ENCODE measurements at regions not wholly inside any gene's neighbourhood (a gene's known extent, or its start where the extent isn't known, plus 50 kb on each side); places are given as distances from the start of the nearest gene placed in this dataset.

GRCh38 chr18:77981874-77982273 is 732.2 kb downstream of the GALR1 start:
- Histone ChIP-seq H3K9me2 (ENCODE audit: insufficient read depth, low read length) (no peaks in the 10 kb centered on the region), H3K79me2 (replicated peaks; ENCODE audit: insufficient read depth, low read length) (no peaks in the 10 kb centered on the region), H3K9ac (ENCODE audit: low read length) (no peak overlapping the region), H3F3A (ENCODE audit: insufficient read depth, low read length, poor library complexity, severe bottlenecking) (no peaks in the 10 kb centered on the region), H3K4me2 (ENCODE audit: low read length) (no peak overlapping the region), H3K9me3 (ENCODE audit: low read length) (no peaks in the 10 kb centered on the region), H3K27ac (ENCODE audit: low read length) (no peak overlapping the region), H3K27me3 (ENCODE audit: insufficient read depth, low read depth, low read length) (no peaks in the 10 kb centered on the region), H3K36me3 (ENCODE audit: insufficient read depth, low read length) (no peaks in the 10 kb centered on the region), H2AFZ (ENCODE audit: low read depth, low read length) (no peak overlapping the region), H3K4me3 (ENCODE audit: low read length) (no peak overlapping the region), H4K20me1 (ENCODE audit: insufficient read depth) (no peaks in the 10 kb centered on the region)
- no peak for TF ChIP-seq POLR2AphosphoS5 (IDR thresholded peaks at IDR 0.05)
- TF ChIP-seq SMC3 (conservative IDR thresholded peaks at IDR 0.05; ENCODE audit: poor library complexity): no peak
- TF ChIP-seq TAF1 (IDR thresholded peaks at IDR 0.05; ENCODE audit: low read depth): no peak
- no peak for TF ChIP-seq MXI1 (conservative IDR thresholded peaks at IDR 0.05; ENCODE audit: poor library complexity, severe bottlenecking)
- TF ChIP-seq RAD21 (conservative IDR thresholded peaks at IDR 0.05): no peak
- no peak for TF ChIP-seq REST (IDR thresholded peaks at IDR 0.05; ENCODE audit: borderline replicate concordance)
- TF ChIP-seq CTCF (IDR thresholded peaks at IDR 0.05; ENCODE audit: poor library complexity, severe bottlenecking): no peak
- no peak for TF ChIP-seq EP300 (conservative IDR thresholded peaks at IDR 0.05; ENCODE audit: poor library complexity, severe bottlenecking)
- TF ChIP-seq EZH2 (IDR thresholded peaks at IDR 0.05; ENCODE audit: borderline replicate concordance, insufficient read depth, low read length, poor library complexity, severe bottlenecking): no peak

GRCh38 chr18:77983270-77983669 is 733.6 kb downstream of the GALR1 start:
- H3K27ac ChIP-seq (ENCODE audit: low read length): no peak overlapping the region
- H2AFZ ChIP-seq (ENCODE audit: low read depth, low read length): no peak overlapping the region
- H3K4me3 ChIP-seq (ENCODE audit: low read length): no peak overlapping the region
- H3K36me3 ChIP-seq (ENCODE audit: insufficient read depth, low read length): no peaks in the 10 kb centered on the region
- no peaks in the 10 kb centered on the region for H3F3A ChIP-seq (ENCODE audit: insufficient read depth, low read length, poor library complexity, severe bottlenecking)
- H3K9me2 ChIP-seq (ENCODE audit: insufficient read depth, low read length): no peaks in the 10 kb centered on the region
- no peaks in the 10 kb centered on the region for H3K27me3 ChIP-seq (ENCODE audit: insufficient read depth, low read depth, low read length)
- TF ChIP-seq MXI1 (conservative IDR thresholded peaks at IDR 0.05; ENCODE audit: poor library complexity, severe bottlenecking) (no peak), EZH2 (IDR thresholded peaks at IDR 0.05; ENCODE audit: borderline replicate concordance, insufficient read depth, low read length, poor library complexity, severe bottlenecking) (no peak), POLR2AphosphoS5 (IDR thresholded peaks at IDR 0.05) (no peak), TAF1 (IDR thresholded peaks at IDR 0.05; ENCODE audit: low read depth) (no peak), RAD21 (conservative IDR thresholded peaks at IDR 0.05) (no peak)
- no peak overlapping the region for H3K4me2 ChIP-seq (ENCODE audit: low read length)
- no peak overlapping the region for H3K9ac ChIP-seq (ENCODE audit: low read length)
- H3K9me3 ChIP-seq (ENCODE audit: low read length): no peaks in the 10 kb centered on the region
- H3K79me2 ChIP-seq (replicated peaks; ENCODE audit: insufficient read depth, low read length): no peaks in the 10 kb centered on the region
- H4K20me1 ChIP-seq (ENCODE audit: insufficient read depth): no peaks in the 10 kb centered on the region
